Vagina (tissue), 2 donors: ENCODE measurements at regions not wholly inside any gene's neighbourhood (a gene's known extent, or its start where the extent isn't known, plus 50 kb on each side); places are given as distances from the start of the nearest gene placed in this dataset.

Source experiments
- DNase-seq, 2 donors: peaks; one replicate each; pipeline ENCODE4 v3.0.0-alpha.2; 2017; ENCODE audit errors: extremely low spot score in 2 of 2
- H3K27ac ChIP-seq: fragments of 200-600 bp; sonication (generic); one replicate; pipeline ENCODE4 v1.5.1; 2019
- H3K27me3 ChIP-seq: fragments of 200-600 bp; sonication (generic); one replicate; pipeline ENCODE4 v1.5.1; 2019
- H3K36me3 ChIP-seq, 2 donors: fragments of 200-600 bp; sonication (generic); one replicate each; pipeline ENCODE4 v1.5.1; 2017 to 2019
- H3K4me1 ChIP-seq: fragments of 200-600 bp; sonication (generic); one replicate; pipeline ENCODE4 v1.5.1; 2019
- H3K4me3 ChIP-seq, 2 donors: fragments of 200-600 bp; sonication (generic); 1 replicate in 1 of 2; 2 replicates in 1 of 2; pipeline ENCODE4 v1.5.1; 2016 to 2019
- H3K9me3 ChIP-seq: fragments of 200-600 bp; sonication (generic); one replicate; pipeline ENCODE4 v1.5.1; 2019
- POLR2A ChIP-seq, 2 donors: fragments of 450-650 bp; IDR thresholded peaks; one replicate each; pipeline ENCODE4 v1.6.1; 2017; ENCODE audit warnings: antibody characterized with exemption in 2 of 2, mild to moderate bottlenecking in 2 of 2, moderate library complexity in 2 of 2
- POLR2AphosphoS5 ChIP-seq, 2 donors: sonication (generic); formaldehyde crosslinking; IDR thresholded peaks; one replicate each; pipeline ENCODE4 v1.9.0; 2017; ENCODE audit warnings: antibody characterized with exemption in 2 of 2, mild to moderate bottlenecking in 2 of 2, low read depth in 1 of 2; ENCODE audit not compliant: insufficient read depth in 1 of 2
- intact Hi-C: fragments of 100-400 bp; cut with DNase I; formaldehyde crosslinking; loops from one replicate; pipeline ENCODE4 v1.15.1; 2023
- TF ChIP-seq, protein P1 (sequence below), 3 experiments: fragments of 450-650 bp in 2 of 3; fragments of 200-600 bp in 1 of 3; sonication (generic) in 1 of 3; IDR thresholded peaks; one replicate each; pipeline ENCODE4 v1.5.1; 2017 to 2019; ENCODE audit warnings: antibody characterized with exemption in 3 of 3, mild to moderate bottlenecking in 2 of 3, moderate library complexity in 2 of 3

DNA sequence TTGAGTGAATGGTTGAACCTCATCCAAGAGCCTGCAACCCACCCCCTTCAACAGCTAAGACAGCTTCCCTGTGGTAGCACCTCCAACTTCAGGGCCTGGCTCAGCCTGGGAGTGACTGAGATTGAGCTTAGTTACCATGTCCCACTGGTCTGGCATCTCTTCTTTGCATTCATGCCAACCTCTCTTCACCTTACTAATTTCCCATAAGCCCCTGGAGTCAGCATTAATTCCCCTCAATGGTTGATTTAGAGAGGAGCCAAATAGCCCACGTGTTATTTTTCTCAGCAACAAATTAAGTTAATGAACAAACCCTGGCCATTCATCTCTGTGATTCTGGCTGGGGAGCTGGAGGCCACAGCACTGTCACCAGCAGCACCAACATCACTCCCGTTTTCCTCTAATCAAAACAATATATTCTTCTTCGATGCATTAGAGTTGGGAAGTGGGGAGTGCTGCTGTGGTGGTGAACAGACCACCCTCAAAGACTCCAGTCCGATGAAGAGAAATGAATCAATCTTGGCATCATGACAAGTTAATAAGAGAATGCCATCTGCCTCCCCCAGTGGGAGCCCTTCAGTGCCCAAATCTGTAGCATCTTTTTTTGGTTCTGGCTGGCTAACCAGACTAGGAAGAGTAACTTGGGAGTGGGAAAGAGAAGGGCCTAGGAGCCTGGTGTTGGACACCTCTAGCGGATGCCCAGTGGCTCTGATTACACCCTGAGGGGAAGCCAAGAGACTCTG, 83.2 kb upstream of the ADRA1D start:
- H3K9me3 ChIP-seq: no peaks in the 10 kb centered on the region
- intact Hi-C loops: no loop called here
- no peak for DNase-seq
- no peaks in the 10 kb centered on the region for H3K4me1 ChIP-seq
- H3K27ac ChIP-seq: no peak overlapping the region
- H3K4me3 ChIP-seq: no peak overlapping the region
- no peaks in the 10 kb centered on the region for H3K27me3 ChIP-seq
- TF ChIP-seq, protein P1, sequence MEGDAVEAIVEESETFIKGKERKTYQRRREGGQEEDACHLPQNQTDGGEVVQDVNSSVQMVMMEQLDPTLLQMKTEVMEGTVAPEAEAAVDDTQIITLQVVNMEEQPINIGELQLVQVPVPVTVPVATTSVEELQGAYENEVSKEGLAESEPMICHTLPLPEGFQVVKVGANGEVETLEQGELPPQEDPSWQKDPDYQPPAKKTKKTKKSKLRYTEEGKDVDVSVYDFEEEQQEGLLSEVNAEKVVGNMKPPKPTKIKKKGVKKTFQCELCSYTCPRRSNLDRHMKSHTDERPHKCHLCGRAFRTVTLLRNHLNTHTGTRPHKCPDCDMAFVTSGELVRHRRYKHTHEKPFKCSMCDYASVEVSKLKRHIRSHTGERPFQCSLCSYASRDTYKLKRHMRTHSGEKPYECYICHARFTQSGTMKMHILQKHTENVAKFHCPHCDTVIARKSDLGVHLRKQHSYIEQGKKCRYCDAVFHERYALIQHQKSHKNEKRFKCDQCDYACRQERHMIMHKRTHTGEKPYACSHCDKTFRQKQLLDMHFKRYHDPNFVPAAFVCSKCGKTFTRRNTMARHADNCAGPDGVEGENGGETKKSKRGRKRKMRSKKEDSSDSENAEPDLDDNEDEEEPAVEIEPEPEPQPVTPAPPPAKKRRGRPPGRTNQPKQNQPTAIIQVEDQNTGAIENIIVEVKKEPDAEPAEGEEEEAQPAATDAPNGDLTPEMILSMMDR (IDR thresholded peaks at IDR 0.05): no peak
- TF ChIP-seq POLR2AphosphoS5 (IDR thresholded peaks at IDR 0.05; ENCODE audit: insufficient read depth in 1 of 2, low read depth in 1 of 2) (no peak), POLR2A (IDR thresholded peaks at IDR 0.05) (no peak)
- no peaks in the 10 kb centered on the region for H3K36me3 ChIP-seq

DNA sequence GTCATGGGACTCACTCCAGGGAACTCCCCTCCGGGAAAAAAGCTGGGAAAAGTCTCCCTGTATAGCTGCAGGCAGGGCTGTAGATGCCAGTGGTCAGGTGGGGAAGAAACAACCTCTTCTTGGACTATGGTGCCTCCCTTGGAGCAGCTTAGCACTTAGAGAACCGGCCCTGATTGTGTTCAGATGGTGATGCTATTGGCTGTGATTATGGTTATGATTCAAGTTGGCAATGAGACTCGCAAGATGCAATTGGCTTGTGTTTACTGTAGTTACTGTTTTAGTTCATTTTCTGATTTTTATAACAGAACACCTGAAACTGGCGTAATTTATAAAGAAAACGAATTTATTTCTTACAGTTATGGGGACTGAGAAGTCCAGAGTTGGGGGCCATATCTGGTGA, 80.9 kb upstream of the ADRA1D start:
- Histone ChIP-seq H3K27ac (no peak overlapping the region), H3K27me3 (no peaks in the 10 kb centered on the region), H3K36me3 (no peaks in the 10 kb centered on the region), H3K9me3 (no peaks in the 10 kb centered on the region), H3K4me3 (no peak overlapping the region), H3K4me1 (no peaks in the 10 kb centered on the region)
- no peak for DNase-seq
- TF ChIP-seq POLR2AphosphoS5 (IDR thresholded peaks at IDR 0.05; ENCODE audit: insufficient read depth in 1 of 2, low read depth in 1 of 2) (no peak), POLR2A (IDR thresholded peaks at IDR 0.05) (no peak)
- TF ChIP-seq, protein P1 (IDR thresholded peaks at IDR 0.05): no peak
- intact Hi-C loops: no loop called here

DNA sequence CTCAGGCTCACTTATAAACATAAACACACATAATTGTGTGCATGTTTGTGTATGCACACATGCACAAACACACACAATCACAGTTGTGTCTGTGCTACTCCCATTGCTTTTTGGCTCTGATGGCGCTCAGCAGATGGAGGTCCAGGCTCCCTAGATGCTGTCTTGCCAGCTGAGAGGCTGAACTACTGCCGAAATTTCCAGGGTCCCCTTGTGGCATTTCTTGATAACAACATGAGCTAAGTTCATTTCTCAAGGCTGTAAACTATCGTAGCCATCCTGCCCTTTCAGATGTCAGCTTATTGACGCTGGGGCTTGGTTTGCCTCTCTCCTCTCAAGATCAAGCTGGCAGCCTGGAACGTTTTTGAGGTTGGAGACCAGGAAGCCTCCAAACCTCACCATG, 80.1 kb upstream of the ADRA1D start:
- H3K36me3 ChIP-seq: no peaks in the 10 kb centered on the region
- no peak overlapping the region for H3K4me3 ChIP-seq
- H3K27ac ChIP-seq: no peak overlapping the region
- no peaks in the 10 kb centered on the region for H3K4me1 ChIP-seq
- H3K9me3 ChIP-seq: no peaks in the 10 kb centered on the region
- no peak for TF ChIP-seq POLR2A (IDR thresholded peaks at IDR 0.05)
- TF ChIP-seq, protein P1 (IDR thresholded peaks at IDR 0.05): no peak
- TF ChIP-seq POLR2AphosphoS5 (IDR thresholded peaks at IDR 0.05; ENCODE audit: insufficient read depth in 1 of 2, low read depth in 1 of 2): no peak
- no peak for DNase-seq
- intact Hi-C loops: no loop called here
- H3K27me3 ChIP-seq: no peaks in the 10 kb centered on the region

DNA sequence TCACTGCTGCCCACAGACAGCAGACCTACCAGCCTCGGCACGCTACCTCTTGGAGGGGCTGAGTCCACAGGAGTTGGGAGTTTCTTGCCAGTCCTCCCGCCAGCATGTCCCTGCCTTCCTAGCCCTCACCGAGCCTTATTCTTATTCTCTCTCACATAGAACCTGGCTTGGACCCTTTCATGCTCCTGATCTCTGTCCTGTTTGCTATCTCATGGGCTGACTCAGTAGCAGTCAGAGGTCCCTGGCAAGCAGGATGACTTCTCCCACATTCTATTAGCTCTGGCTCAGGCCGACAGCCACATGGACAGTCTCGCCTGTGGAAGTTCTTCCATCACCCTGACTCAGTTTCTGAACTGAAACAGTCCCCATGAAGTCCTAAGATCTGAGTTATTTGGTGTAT, 79.5 kb upstream of the ADRA1D start:
- Histone ChIP-seq H3K4me3 (no peak overlapping the region), H3K9me3 (no peaks in the 10 kb centered on the region), H3K27ac (no peak overlapping the region), H3K4me1 (no peaks in the 10 kb centered on the region), H3K27me3 (no peaks in the 10 kb centered on the region), H3K36me3 (no peaks in the 10 kb centered on the region)
- intact Hi-C loops: no loop called here
- no peak for DNase-seq
- TF ChIP-seq, protein P1 (IDR thresholded peaks at IDR 0.05): no peak
- TF ChIP-seq POLR2A (IDR thresholded peaks at IDR 0.05) (no peak), POLR2AphosphoS5 (IDR thresholded peaks at IDR 0.05; ENCODE audit: insufficient read depth in 1 of 2, low read depth in 1 of 2) (no peak)

DNA sequence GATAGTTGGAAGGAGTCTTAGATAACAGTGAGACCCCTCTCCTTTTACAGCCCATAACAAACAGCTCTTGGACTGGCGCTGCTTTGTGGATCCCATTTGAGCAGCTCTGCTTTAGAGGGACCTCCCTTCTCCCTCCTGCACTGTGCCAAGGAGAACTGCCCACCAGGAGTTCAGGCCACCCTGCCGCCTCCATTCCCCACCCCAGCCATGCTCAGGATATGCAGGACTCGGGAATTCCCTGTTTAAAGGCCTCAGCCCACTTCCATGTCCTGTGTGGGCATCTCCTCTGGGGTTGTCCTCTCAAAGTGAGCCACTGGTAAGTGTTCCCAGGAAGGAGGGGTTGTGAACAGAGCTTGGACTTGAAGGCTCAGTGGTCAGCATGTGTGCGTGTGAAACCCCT, 78.9 kb upstream of the ADRA1D start:
- H3K4me3 ChIP-seq: no peak overlapping the region
- TF ChIP-seq POLR2A (IDR thresholded peaks at IDR 0.05) (no peak), POLR2AphosphoS5 (IDR thresholded peaks at IDR 0.05; ENCODE audit: insufficient read depth in 1 of 2, low read depth in 1 of 2) (no peak)
- TF ChIP-seq, protein P1 (IDR thresholded peaks at IDR 0.05): no peak
- no peaks in the 10 kb centered on the region for H3K9me3 ChIP-seq
- no peaks in the 10 kb centered on the region for H3K4me1 ChIP-seq
- DNase-seq: no peak
- no peaks in the 10 kb centered on the region for H3K27me3 ChIP-seq
- no peak overlapping the region for H3K27ac ChIP-seq
- no peaks in the 10 kb centered on the region for H3K36me3 ChIP-seq
- intact Hi-C loops: no loop called here
